ENCODE measurements at regions not wholly inside any gene's neighbourhood (a gene's known extent, or its start where the extent isn't known, plus 50 kb on each side); places are given as distances from the start of the nearest gene placed in this dataset.

DNA sequence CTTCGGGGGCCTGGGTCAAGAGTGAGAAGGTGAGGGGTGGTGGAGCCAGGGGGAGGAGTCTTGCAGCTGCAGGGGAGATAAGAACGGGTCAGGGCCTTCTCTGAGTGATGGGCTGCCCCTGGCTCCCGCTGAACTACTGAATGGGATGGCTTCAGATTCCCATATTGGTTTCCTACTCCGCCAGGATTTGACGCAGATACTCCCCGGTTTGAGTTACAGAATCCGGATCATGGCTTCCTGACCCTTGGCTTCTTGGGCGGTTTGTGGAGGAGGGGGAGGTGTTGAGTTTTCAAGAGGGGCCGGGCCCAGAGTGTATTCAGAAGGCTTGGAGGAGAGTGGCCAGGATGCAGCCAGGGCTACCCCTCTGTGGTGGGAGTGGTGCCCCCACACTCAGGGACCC lies 119.9 kb upstream of the ATP2B2 start:
- Mint-ChIP-seq H3K4me1 (no peaks in the 10 kb centered on the region), H3K36me3 (ENCODE audit: low read depth) (no peaks in the 10 kb centered on the region), H3K27me3 (no peaks in the 10 kb centered on the region), H3K27ac (no peak overlapping the region), H3K4me3 (no peak overlapping the region), H3K9me3 (no peaks in the 10 kb centered on the region)
- intact Hi-C loops (cut with micrococcal nuclease), result no loop called here
- DNase-seq, result no peak

DNA sequence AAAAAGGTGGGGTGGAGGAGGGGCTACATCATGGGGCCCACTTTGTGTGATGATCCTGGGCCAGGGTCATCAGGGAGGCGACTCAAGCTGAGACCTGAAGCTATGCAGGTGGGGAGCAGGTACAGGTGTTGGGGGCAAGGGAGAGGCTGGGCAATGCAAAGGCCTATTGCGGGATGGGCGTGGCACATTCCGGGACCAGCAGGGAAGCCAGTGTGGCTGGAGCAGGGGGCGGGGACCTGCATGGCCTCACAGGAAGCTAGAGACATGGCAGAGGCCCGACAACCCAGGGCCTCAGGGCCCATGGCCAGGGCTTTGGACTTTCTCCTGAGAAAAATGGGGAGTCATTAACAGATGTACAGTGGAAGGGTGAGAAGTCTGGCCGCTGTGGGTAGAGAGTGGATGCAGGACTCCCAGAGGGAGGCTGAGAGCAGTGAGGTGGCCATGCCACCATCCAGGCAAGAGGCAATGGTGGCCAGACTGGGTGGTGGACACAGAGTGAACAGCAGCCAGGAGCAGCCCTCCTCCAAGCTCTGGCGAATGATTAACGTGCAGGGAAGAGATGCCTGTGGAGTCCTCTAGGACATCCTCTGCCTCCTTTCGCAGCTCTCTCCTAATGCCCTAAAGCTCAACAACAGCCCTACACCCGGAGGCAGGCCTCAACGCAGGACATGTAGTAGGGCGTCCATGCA lies 122.6 kb upstream of the ATP2B2 start:
- no peaks in the 10 kb centered on the region for H3K36me3 Mint-ChIP-seq (ENCODE audit: low read depth)
- no peak overlapping the region for H3K27ac Mint-ChIP-seq
- no peaks in the 10 kb centered on the region for H3K9me3 Mint-ChIP-seq
- intact Hi-C loops (cut with micrococcal nuclease), result no loop called here
- no peak overlapping the region for H3K4me3 Mint-ChIP-seq
- DNase-seq, result no peak
- no peaks in the 10 kb centered on the region for H3K4me1 Mint-ChIP-seq
- H3K27me3 Mint-ChIP-seq, result peaks cover under 1% of the 10 kb centered on the region

- Mint-ChIP-seq H3K27ac (no peak overlapping the region), H3K4me3 (no peak overlapping the region), H3K4me1 (no peaks in the 10 kb centered on the region), H3K36me3 (ENCODE audit: low read depth) (no peaks in the 10 kb centered on the region), H3K27me3 (peaks cover 2% of the 10 kb centered on the region), H3K9me3 (no peaks in the 10 kb centered on the region)
- no peak for DNase-seq
- intact Hi-C loops (cut with micrococcal nuclease), result no loop called here
Observed at GRCh38 chr3:10628891-10629670, 123.7 kb upstream of the ATP2B2 start.

DNA sequence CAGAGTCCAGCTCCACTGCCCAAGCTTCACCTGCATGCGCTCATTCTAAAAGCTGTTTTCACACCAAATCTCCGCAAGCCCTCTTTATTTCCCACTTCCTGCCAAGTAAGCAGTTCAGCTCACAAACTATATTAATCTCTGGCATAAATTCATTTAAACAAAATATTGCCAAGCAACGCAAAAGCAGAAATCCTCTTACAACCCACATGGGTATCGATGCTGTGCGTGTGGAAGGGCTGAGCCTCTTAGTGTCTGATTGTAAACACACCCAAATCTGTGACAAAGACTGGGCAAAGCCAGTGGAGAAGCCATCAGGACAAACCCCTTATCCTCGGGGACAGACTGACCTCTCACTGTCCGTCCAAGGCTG lies 124.3 kb upstream of the ATP2B2 start:
- no peaks in the 10 kb centered on the region for H3K36me3 Mint-ChIP-seq (ENCODE audit: low read depth)
- no peak overlapping the region for H3K4me3 Mint-ChIP-seq
- no peak overlapping the region for H3K27ac Mint-ChIP-seq
- peaks cover 2% of the 10 kb centered on the region for H3K27me3 Mint-ChIP-seq
- H3K4me1 Mint-ChIP-seq, result no peaks in the 10 kb centered on the region
- DNase-seq, result no peak
- H3K9me3 Mint-ChIP-seq, result no peaks in the 10 kb centered on the region
- intact Hi-C loops (cut with micrococcal nuclease), result no loop called here

DNA sequence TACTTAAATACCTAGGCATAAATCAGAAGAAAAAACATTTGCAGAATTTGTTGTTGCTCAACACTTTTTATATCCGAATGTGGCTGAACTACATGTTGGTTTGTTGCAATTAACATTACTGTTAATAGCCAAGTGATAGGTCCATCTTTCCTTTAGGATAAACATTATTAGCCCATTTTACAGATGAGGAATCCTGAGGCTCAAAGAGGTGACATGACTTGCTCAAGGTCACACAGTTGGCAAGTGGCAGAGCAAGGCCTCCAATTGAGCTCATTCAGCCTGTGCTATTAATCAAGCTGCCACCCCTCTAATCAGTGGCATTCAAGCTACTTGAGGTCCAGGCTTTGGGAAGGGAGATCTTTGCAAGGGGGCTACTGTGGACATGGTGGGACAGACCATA lies 125.8 kb upstream of the ATP2B2 start:
- Mint-ChIP-seq H3K9me3 (no peaks in the 10 kb centered on the region), H3K27ac (no peak overlapping the region), H3K4me1 (no peaks in the 10 kb centered on the region), H3K27me3 (peaks cover 2% of the 10 kb centered on the region), H3K36me3 (ENCODE audit: low read depth) (no peaks in the 10 kb centered on the region), H3K4me3 (no peak overlapping the region)
- intact Hi-C loops (cut with micrococcal nuclease), result no loop called here
- DNase-seq, result no peak

GRCh38 chr3:10632125-10632524 lies 126.7 kb upstream of the ATP2B2 start:
- no peaks in the 10 kb centered on the region for H3K36me3 Mint-ChIP-seq (ENCODE audit: low read depth)

DNA sequence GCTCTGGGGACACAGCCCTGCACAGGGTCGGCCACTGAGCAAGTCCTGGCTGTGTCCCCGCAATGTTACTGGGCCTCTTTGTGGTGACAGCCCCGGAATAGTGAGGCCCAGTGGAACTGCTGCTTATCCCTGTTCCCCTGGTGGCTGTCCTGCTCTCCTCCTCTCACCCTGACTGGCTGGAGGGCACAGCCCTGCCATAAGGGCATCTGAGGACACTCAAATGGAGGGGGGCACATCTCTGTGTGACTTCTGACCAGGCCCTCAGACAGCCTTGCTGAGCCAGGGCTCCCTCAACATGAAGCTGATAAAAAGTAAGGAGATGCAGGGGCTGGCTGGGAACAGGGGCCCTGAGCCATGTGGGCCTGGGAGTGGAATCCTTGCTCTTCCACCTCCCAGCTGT lies 127.4 kb upstream of the ATP2B2 start:
- Mint-ChIP-seq H3K4me1 (no peaks in the 10 kb centered on the region), H3K36me3 (ENCODE audit: low read depth) (no peaks in the 10 kb centered on the region), H3K27me3 (peaks cover 5% of the 10 kb centered on the region), H3K27ac (no peak overlapping the region), H3K9me3 (no peaks in the 10 kb centered on the region), H3K4me3 (no peak overlapping the region)
- intact Hi-C loops (cut with micrococcal nuclease), result no loop called here
- no peak for DNase-seq

More at GRCh38 chr3:10632125-10632524, 126.7 kb upstream of the ATP2B2 start:
- peaks cover 2% of the 10 kb centered on the region for H3K27me3 Mint-ChIP-seq
- intact Hi-C loops (cut with micrococcal nuclease), result no loop called here
- H3K9me3 Mint-ChIP-seq, result no peaks in the 10 kb centered on the region
- H3K27ac Mint-ChIP-seq, result no peak overlapping the region
- DNase-seq, result no peak
- H3K4me3 Mint-ChIP-seq, result no peak overlapping the region
- no peaks in the 10 kb centered on the region for H3K4me1 Mint-ChIP-seq

GRCh38 chr3:10635446-10636076 lies 130.2 kb upstream of the ATP2B2 start:
- Mint-ChIP-seq H3K9me3 (no peaks in the 10 kb centered on the region), H3K4me1 (no peaks in the 10 kb centered on the region), H3K27ac (no peak overlapping the region), H3K27me3 (peaks cover 5% of the 10 kb centered on the region), H3K4me3 (no peak overlapping the region), H3K36me3 (ENCODE audit: low read depth) (no peaks in the 10 kb centered on the region)
- intact Hi-C loops (cut with micrococcal nuclease), result no loop called here
- no peak for DNase-seq

DNA sequence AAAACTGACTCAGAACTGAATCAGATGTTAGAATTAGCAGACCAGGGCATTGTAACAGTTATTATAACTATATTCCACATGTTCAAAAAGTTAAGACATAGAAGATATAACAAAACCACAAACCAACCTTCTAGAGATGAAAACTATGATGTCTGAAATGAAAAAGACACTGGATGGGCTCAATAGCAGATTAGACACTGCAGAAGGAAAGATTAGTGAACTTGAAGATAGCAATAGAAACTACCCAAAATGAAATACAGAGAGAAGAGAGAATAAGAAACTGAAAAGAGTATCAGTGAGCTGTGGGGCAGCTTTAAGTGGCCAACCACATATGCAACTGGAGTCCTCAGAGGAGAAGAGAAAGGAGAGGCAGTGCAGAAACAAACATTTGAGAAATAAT lies 132.0 kb upstream of the ATP2B2 start:
- DNase-seq, result no peak
- Mint-ChIP-seq H3K4me3 (no peak overlapping the region), H3K36me3 (ENCODE audit: low read depth) (no peaks in the 10 kb centered on the region), H3K27ac (no peak overlapping the region), H3K4me1 (no peaks in the 10 kb centered on the region), H3K27me3 (peaks cover 7% of the 10 kb centered on the region), H3K9me3 (no peaks in the 10 kb centered on the region)
- intact Hi-C loops (cut with micrococcal nuclease), result no loop called here

GRCh38 chr3:10638466-10638865 lies 133.1 kb upstream of the ATP2B2 start:
- DNase-seq, result no peak
- intact Hi-C loops (cut with micrococcal nuclease), result no loop called here
- H3K4me3 Mint-ChIP-seq, result no peak overlapping the region
- peaks cover 5% of the 10 kb centered on the region for H3K27me3 Mint-ChIP-seq
- H3K9me3 Mint-ChIP-seq, result no peaks in the 10 kb centered on the region
- H3K4me1 Mint-ChIP-seq, result no peaks in the 10 kb centered on the region
- no peaks in the 10 kb centered on the region for H3K36me3 Mint-ChIP-seq (ENCODE audit: low read depth)
- H3K27ac Mint-ChIP-seq, result no peak overlapping the region

DNA sequence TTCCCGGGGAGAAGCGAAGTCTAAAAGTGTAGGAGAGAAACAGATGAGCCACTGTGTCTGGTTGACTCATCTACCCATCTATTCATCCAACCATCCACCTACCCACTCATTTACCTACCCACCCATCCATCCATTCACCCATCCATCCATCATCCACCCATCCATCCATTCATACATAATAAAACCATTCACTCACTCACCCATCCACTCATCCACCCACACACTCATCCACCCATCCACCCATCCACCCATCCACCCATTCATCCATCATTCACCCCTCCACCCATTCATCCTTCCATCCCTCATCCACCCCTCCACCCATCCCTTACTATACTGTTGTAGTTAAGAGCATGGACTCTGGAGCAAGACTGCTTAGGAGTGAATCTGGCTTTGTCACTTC lies 136.4 kb upstream of the ATP2B2 start:
- Mint-ChIP-seq H3K27ac (no peak overlapping the region), H3K4me1 (no peaks in the 10 kb centered on the region), H3K36me3 (ENCODE audit: low read depth) (no peaks in the 10 kb centered on the region), H3K9me3 (no peaks in the 10 kb centered on the region), H3K4me3 (no peak overlapping the region), H3K27me3 (peaks cover 10% of the 10 kb centered on the region)
- intact Hi-C loops (cut with micrococcal nuclease), result no loop called here
- DNase-seq, result no peak

DNA sequence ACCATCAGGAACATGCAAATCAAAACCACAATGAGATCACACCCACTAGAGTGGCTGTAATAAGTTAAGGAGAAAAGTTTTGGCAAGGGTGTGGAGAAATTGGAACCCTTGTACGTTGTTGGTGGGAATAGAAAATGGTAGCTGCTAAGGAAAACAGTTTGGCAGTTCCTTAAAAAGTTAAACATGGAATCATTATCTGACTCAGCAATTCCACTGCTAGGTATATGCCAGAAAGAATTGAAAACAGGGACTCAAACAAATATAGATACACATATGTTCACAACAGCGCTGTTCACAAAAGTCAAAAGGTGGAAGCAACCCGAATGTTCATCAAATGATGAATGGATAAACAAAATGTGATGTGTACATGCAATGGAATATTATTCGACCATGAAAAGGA lies 138.8 kb upstream of the ATP2B2 start:
- Mint-ChIP-seq H3K27me3 (peaks cover 8% of the 10 kb centered on the region), H3K27ac (no peak overlapping the region), H3K9me3 (no peaks in the 10 kb centered on the region), H3K36me3 (ENCODE audit: low read depth) (no peaks in the 10 kb centered on the region), H3K4me3 (no peak overlapping the region), H3K4me1 (no peaks in the 10 kb centered on the region)
- no peak for DNase-seq
- intact Hi-C loops (cut with micrococcal nuclease), result no loop called here

DNA sequence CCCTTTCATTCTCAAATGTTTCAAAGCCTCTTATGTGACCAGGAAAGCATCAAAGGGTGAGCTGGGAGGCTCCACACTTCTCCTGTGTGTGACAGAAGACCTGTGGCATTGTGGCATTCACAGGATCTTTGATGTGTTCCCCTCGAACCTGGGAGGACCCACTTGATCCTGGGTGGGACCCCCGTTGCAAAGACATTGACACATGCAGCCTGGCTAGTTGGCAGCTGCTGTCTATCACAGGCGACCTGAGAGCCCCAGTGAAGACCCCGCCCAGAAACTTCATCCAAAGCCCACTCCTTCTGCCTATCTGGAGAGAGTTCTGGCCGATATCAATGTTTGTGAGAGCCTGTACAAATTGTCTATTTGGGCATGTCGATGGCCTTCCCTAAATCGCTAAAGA lies 140.4 kb upstream of the ATP2B2 start:
- peaks cover 5% of the 10 kb centered on the region for H3K27me3 Mint-ChIP-seq
- no peak for DNase-seq
- H3K36me3 Mint-ChIP-seq (ENCODE audit: low read depth), result no peaks in the 10 kb centered on the region
- intact Hi-C loops (cut with micrococcal nuclease), result no loop called here
- no peak overlapping the region for H3K27ac Mint-ChIP-seq
- H3K9me3 Mint-ChIP-seq, result no peaks in the 10 kb centered on the region
- H3K4me3 Mint-ChIP-seq, result no peak overlapping the region
- no peaks in the 10 kb centered on the region for H3K4me1 Mint-ChIP-seq

DNA sequence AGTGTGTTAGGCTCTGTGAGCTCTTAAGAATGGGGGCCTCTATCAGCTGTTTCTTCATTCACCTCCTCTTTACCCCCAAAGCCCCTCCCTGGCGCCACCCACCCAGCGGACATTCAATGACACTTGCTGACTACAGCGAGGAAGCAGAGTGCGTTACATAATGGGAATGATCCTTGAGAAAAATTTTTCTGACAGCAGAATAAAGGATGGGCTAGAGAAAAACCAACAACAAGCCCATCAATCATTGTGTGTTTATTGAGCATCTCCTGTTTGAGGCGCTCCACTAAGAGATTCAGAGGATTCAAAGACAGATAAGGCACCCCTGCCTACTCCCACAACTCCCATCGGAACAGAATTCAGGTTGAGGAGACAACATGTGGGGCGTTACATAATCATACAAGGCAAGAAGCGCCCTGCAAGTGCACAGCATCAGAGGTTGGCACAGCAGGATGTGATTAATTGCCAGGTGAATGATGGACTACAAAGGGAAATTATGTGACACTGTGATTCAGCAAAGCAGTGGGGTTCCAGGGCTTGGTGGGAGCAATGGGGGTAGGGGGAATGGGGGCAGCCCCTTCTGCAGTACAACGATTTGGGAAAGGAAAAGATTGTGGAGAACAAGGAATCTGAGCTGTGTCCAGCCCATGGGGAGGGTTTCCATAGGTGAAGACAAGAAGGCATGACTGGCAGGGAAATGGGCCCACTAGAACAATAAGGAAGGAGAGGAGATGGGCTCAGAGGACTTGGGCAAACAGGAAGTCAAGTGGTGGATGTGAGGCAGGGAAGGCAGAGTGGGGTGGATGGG lies 141.3 kb upstream of the ATP2B2 start:
- Mint-ChIP-seq H3K4me1 (no peaks in the 10 kb centered on the region), H3K4me3 (no peak overlapping the region), H3K9me3 (no peaks in the 10 kb centered on the region), H3K27me3 (peaks cover 5% of the 10 kb centered on the region), H3K27ac (no peak overlapping the region), H3K36me3 (ENCODE audit: low read depth) (no peaks in the 10 kb centered on the region)
- intact Hi-C loops (cut with micrococcal nuclease), result no loop called here
- no peak for DNase-seq

Measured in activated CD4-positive, alpha-beta T cell treated with anti-CD3 and anti-CD28 coated beads, Interleukin-2, amount 10 ng/mL, durations not matched to agents 24 days and 14 days (primary cell).